ENCODE measurements at regions not wholly inside any gene's neighbourhood (a gene's known extent, or its start where the extent isn't known, plus 50 kb on each side); places are given as distances from the start of the nearest gene placed in this dataset.

DNA sequence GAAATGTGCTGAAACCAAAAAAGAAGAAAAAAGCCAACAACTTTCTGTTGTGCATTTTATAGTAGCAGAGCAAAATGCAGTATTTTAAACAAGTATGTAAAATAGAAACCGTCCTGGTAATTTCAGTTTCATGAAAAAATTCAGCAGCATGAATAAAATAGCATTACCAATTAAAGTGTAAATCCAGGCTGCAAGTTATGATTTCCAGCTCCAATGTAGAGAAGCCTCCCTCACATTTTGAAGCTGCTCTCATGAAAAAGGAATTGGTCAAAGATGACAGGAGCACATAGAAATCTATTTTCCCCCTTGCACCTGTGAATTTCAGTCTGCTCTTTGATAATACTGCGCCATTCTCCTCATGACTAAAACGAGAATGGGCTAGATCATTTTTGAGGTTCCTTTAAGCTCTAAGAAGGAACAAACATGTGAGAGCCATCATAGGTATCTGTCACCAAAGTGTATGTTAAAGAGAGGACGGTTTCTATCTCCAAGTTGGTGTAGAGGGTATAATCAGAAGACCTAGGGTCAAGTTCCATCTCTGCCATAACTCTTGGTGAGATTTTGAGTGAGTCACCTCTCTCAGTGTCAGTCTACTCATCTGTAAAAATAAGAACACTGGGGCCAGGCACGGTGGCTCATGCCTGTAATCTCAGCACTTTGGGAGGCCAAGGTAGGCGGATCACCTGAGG, 107.5 kb downstream of the MTPAP start:
- H3K27ac ChIP-seq (ENCODE audit: low read depth) = no peak overlapping the region
- Mint-ChIP-seq H3K9me3 (no peaks in the 10 kb centered on the region), H3K36me3 (ENCODE audit: low read depth) (no peaks in the 10 kb centered on the region), H3K27ac (no peak overlapping the region), H3K4me3 (no peak overlapping the region), H3K4me1 (no peaks in the 10 kb centered on the region), H3K27me3 (ENCODE audit: insufficient read depth, low read depth, poor library complexity) (peaks cover 1% of the 10 kb centered on the region)
- no peaks in the 10 kb centered on the region for H3K9me2 ChIP-seq (ENCODE audit: insufficient read depth)
- ATAC-seq = no peak
- no peaks in the 10 kb centered on the region for H3K79me2 ChIP-seq (replicated peaks; ENCODE audit: insufficient read depth)
- no peak overlapping the region for H3K4me2 ChIP-seq
- H4K20me1 ChIP-seq (replicated peaks; ENCODE audit: insufficient read depth) = no peaks in the 10 kb centered on the region
- H3K4me3 ChIP-seq = no peak overlapping the region
- no peak for DNase-seq (ENCODE audit: low spot score)
- H3K27me3 ChIP-seq (ENCODE audit: insufficient read depth) = no peaks in the 10 kb centered on the region
- H3K4me1 ChIP-seq (ENCODE audit: insufficient read depth) = no peaks in the 10 kb centered on the region
- no peaks in the 10 kb centered on the region for H3K36me3 ChIP-seq (ENCODE audit: insufficient read depth)
- H3F3A ChIP-seq (replicated peaks; ENCODE audit: low read depth) = no peaks in the 10 kb centered on the region
- TF ChIP-seq NANOG (IDR thresholded peaks at IDR 0.05; ENCODE audit: borderline replicate concordance) (no peak), EZH2 (IDR thresholded peaks at IDR 0.05; ENCODE audit: low read depth, unreplicated experiment) (no peak), ZNF114 (CRISPR knock-in tag; IDR thresholded peaks at IDR 0.05) (no peak), EZH2phosphoT487 (IDR thresholded peaks at IDR 0.05; ENCODE audit: unreplicated experiment) (no peak), POLR2AphosphoS5 (IDR thresholded peaks at IDR 0.05; ENCODE audit: low read depth) (no peak)
- H2AFZ ChIP-seq = no peak overlapping the region

DNA sequence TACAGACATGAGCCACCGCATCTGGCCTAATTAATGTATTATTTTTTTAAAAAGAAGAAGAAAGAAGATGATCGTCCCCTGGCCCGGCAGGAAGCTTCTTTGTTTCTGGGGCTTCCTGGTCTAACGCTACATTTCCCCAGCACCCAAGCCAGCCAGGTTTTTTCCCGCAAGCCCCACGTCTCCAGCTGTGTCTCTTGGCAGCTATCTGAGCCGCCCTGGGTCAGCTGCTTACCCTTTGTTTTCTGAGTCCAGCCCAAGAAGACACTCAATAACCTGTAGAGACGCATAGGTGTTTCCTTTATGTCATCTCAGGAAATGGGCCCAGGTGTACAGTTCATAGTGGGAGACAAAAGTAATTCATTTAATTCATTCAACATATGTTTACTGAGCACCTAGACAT, 110.2 kb downstream of the MTPAP start:
- Mint-ChIP-seq H3K9me3 (no peaks in the 10 kb centered on the region), H3K27me3 (ENCODE audit: insufficient read depth, low read depth, poor library complexity) (peaks cover 1% of the 10 kb centered on the region), H3K4me3 (no peak overlapping the region), H3K36me3 (ENCODE audit: low read depth) (no peaks in the 10 kb centered on the region), H3K27ac (no peak overlapping the region), H3K4me1 (no peaks in the 10 kb centered on the region)
- Histone ChIP-seq H3K36me3 (ENCODE audit: insufficient read depth) (no peaks in the 10 kb centered on the region), H3K27me3 (ENCODE audit: insufficient read depth) (no peaks in the 10 kb centered on the region), H3K9me2 (ENCODE audit: insufficient read depth) (no peaks in the 10 kb centered on the region), H3K27ac (ENCODE audit: low read depth) (no peak overlapping the region), H4K20me1 (replicated peaks; ENCODE audit: insufficient read depth) (no peaks in the 10 kb centered on the region), H3K4me3 (no peak overlapping the region), H3F3A (replicated peaks; ENCODE audit: low read depth) (no peaks in the 10 kb centered on the region), H3K79me2 (replicated peaks; ENCODE audit: insufficient read depth) (no peaks in the 10 kb centered on the region), H3K4me1 (ENCODE audit: insufficient read depth) (no peaks in the 10 kb centered on the region), H3K4me2 (no peak overlapping the region), H2AFZ (no peak overlapping the region)
- no peak for ATAC-seq
- no peak for DNase-seq (ENCODE audit: low spot score)
- TF ChIP-seq, protein P1, sequence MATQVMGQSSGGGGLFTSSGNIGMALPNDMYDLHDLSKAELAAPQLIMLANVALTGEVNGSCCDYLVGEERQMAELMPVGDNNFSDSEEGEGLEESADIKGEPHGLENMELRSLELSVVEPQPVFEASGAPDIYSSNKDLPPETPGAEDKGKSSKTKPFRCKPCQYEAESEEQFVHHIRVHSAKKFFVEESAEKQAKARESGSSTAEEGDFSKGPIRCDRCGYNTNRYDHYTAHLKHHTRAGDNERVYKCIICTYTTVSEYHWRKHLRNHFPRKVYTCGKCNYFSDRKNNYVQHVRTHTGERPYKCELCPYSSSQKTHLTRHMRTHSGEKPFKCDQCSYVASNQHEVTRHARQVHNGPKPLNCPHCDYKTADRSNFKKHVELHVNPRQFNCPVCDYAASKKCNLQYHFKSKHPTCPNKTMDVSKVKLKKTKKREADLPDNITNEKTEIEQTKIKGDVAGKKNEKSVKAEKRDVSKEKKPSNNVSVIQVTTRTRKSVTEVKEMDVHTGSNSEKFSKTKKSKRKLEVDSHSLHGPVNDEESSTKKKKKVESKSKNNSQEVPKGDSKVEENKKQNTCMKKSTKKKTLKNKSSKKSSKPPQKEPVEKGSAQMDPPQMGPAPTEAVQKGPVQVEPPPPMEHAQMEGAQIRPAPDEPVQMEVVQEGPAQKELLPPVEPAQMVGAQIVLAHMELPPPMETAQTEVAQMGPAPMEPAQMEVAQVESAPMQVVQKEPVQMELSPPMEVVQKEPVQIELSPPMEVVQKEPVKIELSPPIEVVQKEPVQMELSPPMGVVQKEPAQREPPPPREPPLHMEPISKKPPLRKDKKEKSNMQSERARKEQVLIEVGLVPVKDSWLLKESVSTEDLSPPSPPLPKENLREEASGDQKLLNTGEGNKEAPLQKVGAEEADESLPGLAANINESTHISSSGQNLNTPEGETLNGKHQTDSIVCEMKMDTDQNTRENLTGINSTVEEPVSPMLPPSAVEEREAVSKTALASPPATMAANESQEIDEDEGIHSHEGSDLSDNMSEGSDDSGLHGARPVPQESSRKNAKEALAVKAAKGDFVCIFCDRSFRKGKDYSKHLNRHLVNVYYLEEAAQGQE (IDR thresholded peaks at IDR 0.05; ENCODE audit: unreplicated experiment) = no peak
- no peak for TF ChIP-seq STAT1 (IDR thresholded peaks at IDR 0.05; ENCODE audit: unreplicated experiment)
- no peak for TF ChIP-seq ZNF114 (CRISPR knock-in tag; IDR thresholded peaks at IDR 0.05)
- no peak for TF ChIP-seq CREB1 (CRISPR knock-in tag; IDR thresholded peaks at IDR 0.05; ENCODE audit: low read depth)
- no peak for TF ChIP-seq EZH2phosphoT487 (IDR thresholded peaks at IDR 0.05; ENCODE audit: unreplicated experiment)
- no peak for TF ChIP-seq CTCF (conservative IDR thresholded peaks at IDR 0.05; ENCODE audit: low read depth in 2 of 2)
- TF ChIP-seq NANOG (IDR thresholded peaks at IDR 0.05; ENCODE audit: borderline replicate concordance) = no peak
- no peak for TF ChIP-seq POLR2AphosphoS5 (IDR thresholded peaks at IDR 0.05; ENCODE audit: low read depth)
- TF ChIP-seq EZH2 (IDR thresholded peaks at IDR 0.05; ENCODE audit: low read depth, unreplicated experiment) = no peak
- no peak for TF ChIP-seq JUNB (IDR thresholded peaks at IDR 0.05; ENCODE audit: unreplicated experiment)
- TF ChIP-seq ZNF331 (CRISPR knock-in tag; IDR thresholded peaks at IDR 0.05; ENCODE audit: low read depth) = no peak

All from GM23338 (cell line).